ENCODE measurements at regions not wholly inside any gene's neighbourhood (a gene's known extent, or its start where the extent isn't known, plus 50 kb on each side); places are given as distances from the start of the nearest gene placed in this dataset.

DNA sequence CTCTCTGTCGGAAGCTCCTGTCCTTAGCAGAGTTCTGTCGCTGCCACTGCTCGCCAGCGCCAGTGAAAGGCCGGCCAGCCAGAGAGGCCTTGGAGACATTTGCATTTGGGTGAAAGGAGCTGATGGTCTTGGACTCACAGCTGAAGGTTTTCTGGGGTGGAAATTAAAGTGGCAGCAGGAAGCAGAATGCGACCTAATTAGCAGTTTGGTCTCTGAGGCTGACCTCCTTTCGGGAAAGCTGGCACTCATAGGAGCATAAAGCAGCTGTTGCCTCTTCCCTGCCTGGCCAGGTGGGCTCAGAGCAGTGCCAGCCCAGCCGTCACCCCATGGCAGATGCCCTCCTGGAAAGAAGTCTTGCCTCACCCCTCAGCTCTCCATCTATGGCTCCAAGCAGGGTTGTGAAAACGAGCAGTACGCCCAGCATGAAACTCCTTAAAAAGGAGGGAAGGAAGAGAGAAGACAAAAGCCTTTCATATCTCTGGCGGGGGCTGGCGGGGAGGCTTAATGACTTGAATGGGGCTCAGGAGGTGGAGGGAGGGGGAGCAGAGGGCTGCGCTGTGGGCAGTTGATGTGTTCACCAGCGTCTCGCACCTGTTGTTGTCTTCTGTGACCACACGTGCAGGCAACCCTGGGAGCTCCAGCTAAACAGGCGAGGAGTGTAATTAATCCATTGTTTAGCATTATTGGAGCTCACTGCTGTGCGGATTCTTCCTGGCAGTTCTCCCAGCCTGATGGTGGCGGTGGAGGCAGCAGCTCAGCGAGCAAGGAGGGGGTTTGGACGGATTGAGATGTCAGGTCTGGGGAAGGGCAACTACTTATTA is 264.0 kb downstream of the MID1IP1 start:
- H3K4me1 ChIP-seq (ENCODE audit: control insufficient read depth in 4 of 4, insufficient read depth in 4 of 4, low read length in 3 of 4) = no peaks in the 10 kb centered on the region
- no peaks in the 10 kb centered on the region for H3K36me3 ChIP-seq (ENCODE audit: control insufficient read depth in 4 of 4, insufficient read depth in 3 of 4, low read depth in 1 of 4, low read length in 3 of 4)
- H3K27me3 ChIP-seq (ENCODE audit: control insufficient read depth in 4 of 4, insufficient read depth in 4 of 4, low read length in 3 of 4) = peaks cover 0 to 5% (median 0%) of the 10 kb centered on the region in 4 donors
- peaks cover 0 to 8% (median 3%) of the 10 kb centered on the region in 4 donors for H3K9me3 ChIP-seq (ENCODE audit: control insufficient read depth in 4 of 4, low read length in 3 of 4)
- H3K4me3 ChIP-seq (ENCODE audit: low read depth in 1 of 3, low read length in 3 of 3) = no peak overlapping the region
- WGBS = 86% methylated on average over 21 of the region's 21 CpGs
- no peak overlapping the region for H3K27ac ChIP-seq (ENCODE audit: low read depth in 1 of 2, low read length in 2 of 2)
- no peak for DNase-seq (ENCODE audit: low spot score)
- TF ChIP-seq, protein P1, sequence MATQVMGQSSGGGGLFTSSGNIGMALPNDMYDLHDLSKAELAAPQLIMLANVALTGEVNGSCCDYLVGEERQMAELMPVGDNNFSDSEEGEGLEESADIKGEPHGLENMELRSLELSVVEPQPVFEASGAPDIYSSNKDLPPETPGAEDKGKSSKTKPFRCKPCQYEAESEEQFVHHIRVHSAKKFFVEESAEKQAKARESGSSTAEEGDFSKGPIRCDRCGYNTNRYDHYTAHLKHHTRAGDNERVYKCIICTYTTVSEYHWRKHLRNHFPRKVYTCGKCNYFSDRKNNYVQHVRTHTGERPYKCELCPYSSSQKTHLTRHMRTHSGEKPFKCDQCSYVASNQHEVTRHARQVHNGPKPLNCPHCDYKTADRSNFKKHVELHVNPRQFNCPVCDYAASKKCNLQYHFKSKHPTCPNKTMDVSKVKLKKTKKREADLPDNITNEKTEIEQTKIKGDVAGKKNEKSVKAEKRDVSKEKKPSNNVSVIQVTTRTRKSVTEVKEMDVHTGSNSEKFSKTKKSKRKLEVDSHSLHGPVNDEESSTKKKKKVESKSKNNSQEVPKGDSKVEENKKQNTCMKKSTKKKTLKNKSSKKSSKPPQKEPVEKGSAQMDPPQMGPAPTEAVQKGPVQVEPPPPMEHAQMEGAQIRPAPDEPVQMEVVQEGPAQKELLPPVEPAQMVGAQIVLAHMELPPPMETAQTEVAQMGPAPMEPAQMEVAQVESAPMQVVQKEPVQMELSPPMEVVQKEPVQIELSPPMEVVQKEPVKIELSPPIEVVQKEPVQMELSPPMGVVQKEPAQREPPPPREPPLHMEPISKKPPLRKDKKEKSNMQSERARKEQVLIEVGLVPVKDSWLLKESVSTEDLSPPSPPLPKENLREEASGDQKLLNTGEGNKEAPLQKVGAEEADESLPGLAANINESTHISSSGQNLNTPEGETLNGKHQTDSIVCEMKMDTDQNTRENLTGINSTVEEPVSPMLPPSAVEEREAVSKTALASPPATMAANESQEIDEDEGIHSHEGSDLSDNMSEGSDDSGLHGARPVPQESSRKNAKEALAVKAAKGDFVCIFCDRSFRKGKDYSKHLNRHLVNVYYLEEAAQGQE (IDR thresholded peaks at IDR 0.05) = no peak
- TF ChIP-seq NR2F2 (IDR thresholded peaks at IDR 0.05) (no peak), HNF4A (conservative IDR thresholded peaks at IDR 0.05) (no peak), RAD21 (IDR thresholded peaks at IDR 0.05) (no peak), JUND (IDR thresholded peaks at IDR 0.05) (no peak), RXRA (IDR thresholded peaks at IDR 0.05) (no peak), TAF1 (conservative IDR thresholded peaks at IDR 0.05) (no peak), GABPA (IDR thresholded peaks at IDR 0.05 in 1 of 2, conservative IDR thresholded peaks at IDR 0.05 in 1 of 2) (no peak), HNF4G (IDR thresholded peaks at IDR 0.05) (no peak), SP1 (IDR thresholded peaks at IDR 0.05) (no peak), FOXA1 (IDR thresholded peaks at IDR 0.05) (no peak), YY1 (IDR thresholded peaks at IDR 0.05) (no peak), FOXA2 (IDR thresholded peaks at IDR 0.05) (no peak), EGR1 (IDR thresholded peaks at IDR 0.05; ENCODE audit: low read depth in 2 of 2) (no peak)
- TF ChIP-seq, protein P2, sequence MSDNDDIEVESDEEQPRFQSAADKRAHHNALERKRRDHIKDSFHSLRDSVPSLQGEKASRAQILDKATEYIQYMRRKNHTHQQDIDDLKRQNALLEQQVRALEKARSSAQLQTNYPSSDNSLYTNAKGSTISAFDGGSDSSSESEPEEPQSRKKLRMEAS (IDR thresholded peaks at IDR 0.05) = no peak
- TF ChIP-seq, protein P3, sequence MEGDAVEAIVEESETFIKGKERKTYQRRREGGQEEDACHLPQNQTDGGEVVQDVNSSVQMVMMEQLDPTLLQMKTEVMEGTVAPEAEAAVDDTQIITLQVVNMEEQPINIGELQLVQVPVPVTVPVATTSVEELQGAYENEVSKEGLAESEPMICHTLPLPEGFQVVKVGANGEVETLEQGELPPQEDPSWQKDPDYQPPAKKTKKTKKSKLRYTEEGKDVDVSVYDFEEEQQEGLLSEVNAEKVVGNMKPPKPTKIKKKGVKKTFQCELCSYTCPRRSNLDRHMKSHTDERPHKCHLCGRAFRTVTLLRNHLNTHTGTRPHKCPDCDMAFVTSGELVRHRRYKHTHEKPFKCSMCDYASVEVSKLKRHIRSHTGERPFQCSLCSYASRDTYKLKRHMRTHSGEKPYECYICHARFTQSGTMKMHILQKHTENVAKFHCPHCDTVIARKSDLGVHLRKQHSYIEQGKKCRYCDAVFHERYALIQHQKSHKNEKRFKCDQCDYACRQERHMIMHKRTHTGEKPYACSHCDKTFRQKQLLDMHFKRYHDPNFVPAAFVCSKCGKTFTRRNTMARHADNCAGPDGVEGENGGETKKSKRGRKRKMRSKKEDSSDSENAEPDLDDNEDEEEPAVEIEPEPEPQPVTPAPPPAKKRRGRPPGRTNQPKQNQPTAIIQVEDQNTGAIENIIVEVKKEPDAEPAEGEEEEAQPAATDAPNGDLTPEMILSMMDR (IDR thresholded peaks at IDR 0.05; ENCODE audit: low read depth, low read length, missing input control) = no peak
- TF ChIP-seq, protein P4, sequence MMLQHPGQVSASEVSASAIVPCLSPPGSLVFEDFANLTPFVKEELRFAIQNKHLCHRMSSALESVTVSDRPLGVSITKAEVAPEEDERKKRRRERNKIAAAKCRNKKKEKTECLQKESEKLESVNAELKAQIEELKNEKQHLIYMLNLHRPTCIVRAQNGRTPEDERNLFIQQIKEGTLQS (IDR thresholded peaks at IDR 0.05) = no peak
- TF ChIP-seq, protein P5, sequence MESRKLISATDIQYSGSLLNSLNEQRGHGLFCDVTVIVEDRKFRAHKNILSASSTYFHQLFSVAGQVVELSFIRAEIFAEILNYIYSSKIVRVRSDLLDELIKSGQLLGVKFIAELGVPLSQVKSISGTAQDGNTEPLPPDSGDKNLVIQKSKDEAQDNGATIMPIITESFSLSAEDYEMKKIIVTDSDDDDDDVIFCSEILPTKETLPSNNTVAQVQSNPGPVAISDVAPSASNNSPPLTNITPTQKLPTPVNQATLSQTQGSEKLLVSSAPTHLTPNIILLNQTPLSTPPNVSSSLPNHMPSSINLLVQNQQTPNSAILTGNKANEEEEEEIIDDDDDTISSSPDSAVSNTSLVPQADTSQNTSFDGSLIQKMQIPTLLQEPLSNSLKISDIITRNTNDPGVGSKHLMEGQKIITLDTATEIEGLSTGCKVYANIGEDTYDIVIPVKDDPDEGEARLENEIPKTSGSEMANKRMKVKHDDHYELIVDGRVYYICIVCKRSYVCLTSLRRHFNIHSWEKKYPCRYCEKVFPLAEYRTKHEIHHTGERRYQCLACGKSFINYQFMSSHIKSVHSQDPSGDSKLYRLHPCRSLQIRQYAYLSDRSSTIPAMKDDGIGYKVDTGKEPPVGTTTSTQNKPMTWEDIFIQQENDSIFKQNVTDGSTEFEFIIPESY (IDR thresholded peaks at IDR 0.05) = no peak
- no peak overlapping the region for H3K9ac ChIP-seq (ENCODE audit: low read depth in 1 of 2, low read length in 2 of 2)
